ENCODE measurements at regions not wholly inside any gene's neighbourhood (a gene's known extent, or its start where the extent isn't known, plus 50 kb on each side); places are given as distances from the start of the nearest gene placed in this dataset.

GRCh38 chr20:24763386-24764026 lies 185.6 kb upstream of the CST7 start:
- no peak for DNase-seq

GRCh38 chr20:24764027-24764793 lies 184.9 kb upstream of the CST7 start:
- no peak for DNase-seq

GRCh38 chr20:24764794-24765202 lies 184.3 kb upstream of the CST7 start:
- DNase-seq, result no peak

- no peak for DNase-seq
These were observed 183.5 kb upstream of the CST7 start for GRCh38 chr20:24765316-24766142.

- no peak for DNase-seq
These were observed 182.9 kb upstream of the CST7 start for GRCh38 chr20:24766143-24766527.

GRCh38 chr20:24766826-24767622 lies 182.0 kb upstream of the CST7 start:
- DNase-seq, result no peak

GRCh38 chr20:24767623-24768100 lies 181.4 kb upstream of the CST7 start:
- no peak for DNase-seq

GRCh38 chr20:24768201-24768636 lies 180.8 kb upstream of the CST7 start:
- DNase-seq, result no peak

- peak; percentile 4 for DNase-seq
These were observed 180.1 kb upstream of the CST7 start for GRCh38 chr20:24768713-24769601.

- no peak for DNase-seq
These were observed 179.0 kb upstream of the CST7 start for GRCh38 chr20:24769878-24770627.

GRCh38 chr20:24770628-24771541 lies 178.2 kb upstream of the CST7 start:
- DNase-seq, result no peak

GRCh38 chr20:24771542-24772061 lies 177.5 kb upstream of the CST7 start:
- DNase-seq, result no peak

GRCh38 chr20:24772667-24773066 lies 176.4 kb upstream of the CST7 start:
- DNase-seq, result no peak

- no peak for DNase-seq
These were observed 175.9 kb upstream of the CST7 start for GRCh38 chr20:24773168-24773567.

- DNase-seq, result peak; percentile 79
These were observed 175.3 kb upstream of the CST7 start for GRCh38 chr20:24773751-24774201.

GRCh38 chr20:24775966-24776365 lies 173.1 kb upstream of the CST7 start:
- no peak for DNase-seq

- DNase-seq, result no peak
These were observed 172.3 kb upstream of the CST7 start for GRCh38 chr20:24776755-24777271.

GRCh38 chr20:24777746-24778145 lies 171.3 kb upstream of the CST7 start:
- DNase-seq, result no peak

GRCh38 chr20:24778585-24779031 lies 170.5 kb upstream of the CST7 start:
- DNase-seq, result no peak
